GM18520 (cell line): ENCODE measurements at regions not wholly inside any gene's neighbourhood (a gene's known extent, or its start where the extent isn't known, plus 50 kb on each side); places are given as distances from the start of the nearest gene placed in this dataset.

Experiments used
- ATAC-seq: cut with Tn5 transposase; IDR thresholded peaks from one replicate; pipeline ENCODE4 v1.9.1; 2021; ENCODE audit not compliant: unreplicated experiment

DNA sequence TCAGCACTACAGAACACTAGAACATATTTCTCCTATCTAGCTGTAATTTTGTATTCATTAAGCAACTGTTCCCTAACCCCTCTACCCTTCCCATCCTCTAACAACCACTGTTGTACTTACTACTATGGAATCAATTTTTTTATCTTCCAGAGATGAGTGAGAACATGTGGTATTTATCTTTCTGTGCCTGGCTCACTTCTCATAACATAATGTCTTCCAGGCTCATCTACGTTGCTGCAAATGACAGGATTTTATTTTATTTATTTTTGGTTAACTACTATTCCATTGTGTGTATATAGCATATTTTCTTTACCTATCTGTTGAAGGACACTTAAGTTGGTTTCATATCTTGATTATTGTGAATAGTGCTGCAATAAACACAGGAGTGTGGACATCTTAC lies 200.9 kb upstream of the CHRM2 start:
- ATAC-seq, result no peak

- ATAC-seq, result no peak
Measured at GRCh38 chr7:136665878-136666509, 202.5 kb upstream of the CHRM2 start.

GRCh38 chr7:136664537-136664936 lies 203.9 kb upstream of the CHRM2 start:
- ATAC-seq, result no peak

- ATAC-seq, result no peak
Measured at GRCh38 chr7:136657482-136657921, 210.9 kb upstream of the CHRM2 start.

DNA sequence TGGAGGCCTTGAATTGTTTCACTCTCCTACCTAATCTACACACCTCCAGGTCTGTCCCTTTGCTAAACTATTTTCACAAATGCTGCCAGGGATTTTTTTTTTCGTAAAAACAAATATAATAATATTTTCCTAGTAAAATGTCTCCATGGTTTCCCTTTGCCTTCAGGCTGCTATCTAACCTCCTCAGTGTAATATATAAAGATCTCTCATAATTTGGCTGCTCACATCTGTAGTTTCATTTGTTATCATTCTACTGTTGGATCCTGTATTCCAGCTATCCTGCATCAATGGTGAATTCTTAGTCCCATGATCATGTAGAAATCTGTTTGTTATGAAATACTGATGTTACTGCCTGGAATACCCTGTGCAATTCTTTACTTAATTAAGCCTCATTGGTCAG lies 211.9 kb upstream of the CHRM2 start:
- no peak for ATAC-seq

DNA sequence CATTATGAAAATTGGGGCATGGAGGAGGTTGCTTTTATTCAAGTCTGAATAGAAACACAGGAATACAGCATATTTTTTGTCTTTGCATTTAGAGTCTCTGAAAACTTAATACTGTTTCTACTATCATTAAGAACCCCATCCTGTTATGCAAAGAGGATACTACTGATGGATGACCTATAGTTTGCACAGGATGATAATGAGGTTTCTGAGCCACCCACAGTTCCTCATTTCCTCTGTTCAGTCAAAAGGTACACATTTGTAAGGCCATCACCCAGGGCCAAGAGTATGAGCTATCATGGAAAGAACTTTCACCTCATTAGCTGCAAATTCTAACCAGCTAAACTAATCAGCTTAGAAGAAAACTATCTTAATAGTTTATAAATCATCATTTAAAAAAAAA lies 213.0 kb upstream of the CHRM2 start:
- no peak for ATAC-seq

DNA sequence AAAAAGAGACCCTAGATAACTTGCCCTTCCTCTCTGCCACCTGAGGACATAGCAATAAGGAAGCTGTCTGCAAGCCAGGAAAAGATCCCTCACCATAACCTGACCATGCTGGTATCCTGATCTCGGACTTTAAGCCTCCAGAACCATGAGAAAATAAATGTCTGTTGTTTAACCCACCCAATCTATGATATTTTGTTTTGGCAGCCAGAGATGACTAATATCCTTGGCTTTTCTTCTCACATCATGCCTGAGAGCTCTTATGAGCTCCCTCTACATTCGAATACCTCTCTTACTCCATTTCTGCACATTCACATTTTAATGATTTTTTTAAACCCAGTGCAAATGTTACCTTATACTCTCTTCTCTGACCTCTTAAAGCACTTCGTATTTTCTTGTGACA lies 214.0 kb upstream of the CHRM2 start:
- ATAC-seq, result no peak

GRCh38 chr7:136652635-136653370 lies 215.6 kb upstream of the CHRM2 start:
- no peak for ATAC-seq

GRCh38 chr7:136640977-136641376 lies 227.5 kb upstream of the CHRM2 start:
- ATAC-seq, result no peak

DNA sequence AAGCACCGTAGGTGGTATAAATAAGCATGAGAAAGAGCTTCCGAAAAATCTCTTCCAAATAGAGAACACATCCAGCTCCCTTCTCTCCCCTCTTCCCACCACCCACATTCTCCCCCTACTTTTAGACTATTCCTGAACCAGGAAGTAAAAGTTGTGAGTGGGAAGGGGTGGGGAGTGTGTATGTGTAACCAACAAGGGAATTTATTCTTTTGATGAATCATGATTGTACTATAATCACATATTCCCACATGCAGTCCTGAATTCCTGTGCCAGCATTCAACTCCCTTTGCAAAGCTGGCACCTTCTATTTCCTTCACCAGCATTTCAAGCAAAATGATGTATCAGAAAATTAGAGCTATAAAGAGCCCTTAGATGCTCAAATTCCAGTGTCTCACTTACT lies 230.6 kb upstream of the CHRM2 start:
- no peak for ATAC-seq

GRCh38 chr7:136635751-136636150 lies 232.7 kb upstream of the CHRM2 start:
- ATAC-seq, result no peak

GRCh38 chr7:136618818-136619217 lies 249.6 kb upstream of the CHRM2 start:
- no peak for ATAC-seq

DNA sequence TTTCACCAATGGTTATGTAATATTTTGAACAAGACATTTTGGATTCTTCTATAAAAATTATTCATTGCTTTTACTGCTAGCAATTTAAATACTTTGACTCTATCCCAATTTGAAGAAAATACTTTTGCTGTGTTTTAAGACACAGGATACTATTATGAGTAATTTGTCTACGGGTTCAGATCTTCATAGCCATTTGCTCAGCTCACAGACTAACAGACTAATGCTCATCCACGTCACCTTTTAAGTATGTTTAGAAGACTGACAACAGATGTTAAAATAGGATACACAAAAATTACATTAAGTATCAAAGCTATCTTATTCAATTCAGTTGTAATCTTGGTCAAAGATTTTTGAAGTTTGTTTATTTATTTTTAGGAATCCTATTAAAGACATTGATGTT lies 251.3 kb upstream of the CHRM2 start:
- ATAC-seq, result no peak

- ATAC-seq, result no peak
Measured at GRCh38 chr7:136605532-136606329, 262.7 kb upstream of the CHRM2 start.

- ATAC-seq, result no peak
Measured at GRCh38 chr7:136601772-136602171, 266.7 kb upstream of the CHRM2 start.

- ATAC-seq, result no peak
Measured at GRCh38 chr7:136600475-136600874, 268.0 kb upstream of the CHRM2 start.

- no peak for ATAC-seq
Measured at GRCh38 chr7:136594739-136595144, 273.7 kb upstream of the CHRM2 start.

DNA sequence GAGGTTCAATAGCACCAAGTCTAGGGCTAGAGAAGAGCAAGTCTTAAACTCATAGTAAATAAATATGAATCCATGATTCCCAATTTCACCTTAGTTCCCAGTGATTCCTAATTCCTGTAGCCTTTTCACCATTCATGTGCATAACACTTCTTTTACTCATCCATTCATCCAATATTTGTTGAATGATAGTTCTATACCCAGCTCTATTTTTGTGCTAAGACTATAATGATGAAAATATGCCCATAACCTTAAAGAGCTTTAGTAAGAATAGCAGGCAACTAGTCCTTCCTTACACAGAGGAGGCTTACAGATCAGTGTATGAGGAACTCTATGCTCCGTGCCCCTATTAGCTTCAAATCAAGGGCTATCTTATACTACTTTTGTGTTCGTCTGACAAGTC lies 280.2 kb upstream of the CHRM2 start:
- no peak for ATAC-seq

GRCh38 chr7:136585954-136586670 lies 282.3 kb upstream of the CHRM2 start:
- no peak for ATAC-seq

GRCh38 chr7:136566491-136566890 lies 302.0 kb upstream of the CHRM2 start:
- ATAC-seq, result no peak

DNA sequence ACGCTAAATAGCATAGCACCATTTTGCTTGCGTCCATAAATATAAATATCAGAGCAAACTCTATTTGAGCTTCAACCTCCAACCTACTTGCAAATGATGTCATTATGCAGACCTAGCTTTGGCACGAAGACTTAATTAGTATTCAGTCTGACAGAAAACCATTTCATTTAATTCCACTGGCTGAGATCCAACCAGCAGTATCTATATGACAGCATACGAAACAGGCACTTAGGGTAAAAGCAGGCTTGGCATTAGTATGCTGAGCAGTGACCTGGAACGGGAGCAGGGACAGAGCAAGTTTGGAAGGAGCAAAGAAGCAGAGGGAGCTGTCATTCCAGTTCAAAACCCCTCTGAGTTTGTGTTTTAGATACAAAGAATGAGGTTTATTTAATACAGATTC lies 312.5 kb upstream of the CHRM2 start:
- ATAC-seq, result no peak
